ENCODE measurements at regions not wholly inside any gene's neighbourhood (a gene's known extent, or its start where the extent isn't known, plus 50 kb on each side); places are given as distances from the start of the nearest gene placed in this dataset.

- no peak for TF ChIP-seq CTCF (IDR thresholded peaks at IDR 0.05; ENCODE audit: low read depth, low read length)
- no peak for TF ChIP-seq POLR2A (IDR thresholded peaks at IDR 0.05; ENCODE audit: extremely low read depth, insufficient read length)
These were observed 141.3 kb upstream of the ZNF366 start for GRCh38 chr5:72648480-72648879.
